ENCODE measurements at regions not wholly inside any gene's neighbourhood (a gene's known extent, or its start where the extent isn't known, plus 50 kb on each side); places are given as distances from the start of the nearest gene placed in this dataset.

GRCh38 chr18:27608742-27609141 is 423.6 kb upstream of the CHST9 start:
- no peak for TF ChIP-seq CTCF (IDR thresholded peaks at IDR 0.05)
- TF ChIP-seq POLR2A (IDR thresholded peaks at IDR 0.05), result no peak

Data from uterus (tissue), 2 donors.